PC-3 (cell line): ENCODE measurements at regions not wholly inside any gene's neighbourhood (a gene's known extent, or its start where the extent isn't known, plus 50 kb on each side); places are given as distances from the start of the nearest gene placed in this dataset.

Experiments
- ATAC-seq: fragments of 200-7000 bp; cut with Tn5 transposase; 2 replicates; pipeline ENCODE4 v1.9.1; 2020; ENCODE audit warnings: mild to moderate bottlenecking, moderate library complexity
- BruUV-seq: library from RNA; stranded (reverse); fragments of 400-500 nt; replicated peaks from 2 replicates; lab custom pipeline; 2021; lab: Mats Ljungman, UMichigan
- CTCF ChIA-PET: fragments of 300-600 bp; sonication (Branson Sonifier 250); formaldehyde crosslinking; loops from one replicate; lab custom pipeline; 2022; ENCODE audit warnings: antibody characterized with exemption; lab: Charles Lee
- POLR2A ChIA-PET: fragments of 300-600 bp; sonication (Branson Sonifier 250); formaldehyde crosslinking; loops from one replicate; lab custom pipeline; 2022; ENCODE audit warnings: antibody characterized with exemption; ENCODE audit not compliant: unreplicated experiment; lab: Charles Lee
- DNase-seq: peaks from one replicate; pipeline ENCODE4 v3.0.0-alpha.2; 2015
- H2AFZ ChIP-seq: fragments of 300-600 bp; sonication (generic); 2 replicates; pipeline ENCODE4 v1.6.0; 2016; ENCODE audit warnings: antibody characterized with exemption, low read length
- H3F3A ChIP-seq: fragments of 300-600 bp; sonication (generic); one replicate; pipeline ENCODE4 v1.6.0; 2017; ENCODE audit warnings: antibody characterized with exemption, low read length, control low read depth, mild to moderate bottlenecking; ENCODE audit not compliant: unreplicated experiment
- H3K27ac ChIP-seq: fragments of 300-600 bp; sonication (generic); 2 replicates; pipeline ENCODE4 v1.5.1; 2016; ENCODE audit warnings: mild to moderate bottlenecking, low read length
- H3K27me3 ChIP-seq: fragments of 300-600 bp; sonication (generic); 2 replicates; pipeline ENCODE4 v1.6.1; 2016; ENCODE audit warnings: low read length, mixed read lengths
- H3K36me3 ChIP-seq: fragments of 300-600 bp; sonication (generic); 2 replicates; pipeline ENCODE4 v1.6.1; 2016; ENCODE audit warnings: low read depth, mixed run types, low read length, mixed read lengths
- H3K4me1 ChIP-seq: fragments of 300-600 bp; sonication (generic); 2 replicates; pipeline ENCODE4 v1.5.1; 2016; ENCODE audit warnings: low read length; ENCODE audit not compliant: insufficient read depth
- H3K4me2 ChIP-seq: fragments of 300-600 bp; sonication (generic); 2 replicates; pipeline ENCODE4 v1.6.0; 2016; ENCODE audit warnings: low read length
- H3K4me3 ChIP-seq: fragments of 300-600 bp; sonication (generic); 2 replicates; pipeline ENCODE4 v1.5.1; 2016; ENCODE audit warnings: mild to moderate bottlenecking, low read length, mixed read lengths
- H3K79me2 ChIP-seq: fragments of 300-600 bp; sonication (generic); 2 replicates; pipeline ENCODE4 v1.6.1; 2017; ENCODE audit warnings: low read length, mixed read lengths
- H3K9ac ChIP-seq: fragments of 300-600 bp; sonication (generic); 2 replicates; pipeline ENCODE4 v1.6.0; 2016; ENCODE audit warnings: mild to moderate bottlenecking, low read length
- H3K9me2 ChIP-seq: fragments of 300-600 bp; sonication (generic); replicated peaks from 2 replicates; pipeline ENCODE4 v1.6.1; 2016; ENCODE audit warnings: mixed run types, low read length, mixed read lengths
- H3K9me3 ChIP-seq: fragments of 300-600 bp; sonication (generic); 2 replicates; pipeline ENCODE4 v1.6.1; 2016; ENCODE audit warnings: low read length, mixed read lengths
- H4K20me1 ChIP-seq: fragments of 300-600 bp; sonication (generic); 2 replicates; pipeline ENCODE4 v1.6.1; 2016; ENCODE audit warnings: low read length, mixed read lengths
- EZH2 ChIP-seq: fragments of 300-600 bp; sonication (generic); IDR thresholded peaks from one replicate; pipeline ENCODE4 v1.6.1; 2017; ENCODE audit warnings: antibody characterized with exemption, mild to moderate bottlenecking, low read length; ENCODE audit not compliant: unreplicated experiment
- EZH2phosphoT487 ChIP-seq: fragments of 300-600 bp; sonication (generic); IDR thresholded peaks from 2 replicates; pipeline ENCODE4 v1.6.1; 2018; ENCODE audit warnings: mild to moderate bottlenecking, antibody characterized with exemption, low read length, borderline replicate concordance
- intact Hi-C: fragments of 100-400 bp; cut with micrococcal nuclease; formaldehyde crosslinking; loops from 2 replicates; pipeline ENCODE4 v1.9.0; 2023
- TF ChIP-seq, protein P1 (sequence below): fragments of 300-600 bp; sonication (generic); conservative IDR thresholded peaks from 2 replicates; pipeline ENCODE4 v1.5.1; 2017; ENCODE audit warnings: antibody characterized with exemption, low read depth, mild to moderate bottlenecking, low read length

DNA sequence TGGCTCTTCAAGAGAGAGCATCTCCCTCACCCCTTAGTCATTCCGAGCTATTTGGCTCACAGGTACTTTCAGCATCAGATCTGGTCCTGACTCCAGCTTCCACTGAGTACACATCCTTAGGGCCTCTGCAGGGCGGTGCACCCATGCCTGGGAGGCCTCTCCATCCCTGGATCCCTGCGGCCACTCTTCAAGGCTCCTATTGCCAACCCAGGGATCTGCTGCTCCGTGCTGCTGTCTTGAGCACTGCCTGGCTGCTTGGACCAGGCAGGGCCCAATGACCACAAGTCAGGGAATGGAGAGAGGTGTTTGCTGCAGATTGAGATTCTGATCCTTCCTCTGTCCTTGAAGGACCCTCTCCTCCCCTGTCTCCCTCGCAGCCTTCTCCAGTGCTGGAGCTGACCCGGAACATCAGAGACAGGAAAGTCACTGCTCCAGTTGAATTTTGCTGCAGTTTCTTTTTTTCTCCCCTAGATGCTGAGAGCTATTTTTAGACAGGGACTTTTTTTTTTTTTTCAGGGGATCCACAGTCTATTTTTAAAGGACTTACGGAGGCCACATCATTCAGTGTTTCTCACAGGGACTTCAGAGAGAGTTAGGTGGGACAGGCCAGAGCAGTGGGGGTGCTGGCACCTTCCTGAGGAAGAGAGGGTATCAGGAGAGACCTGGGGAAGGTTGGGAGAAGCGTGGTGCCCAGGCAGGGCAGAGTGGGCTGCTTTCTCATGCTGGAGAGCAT lies 50.1 kb upstream of the KCNA1 start:
- H3F3A ChIP-seq, result no peaks in the 10 kb centered on the region
- H3K36me3 ChIP-seq, result no peaks in the 10 kb centered on the region
- H3K27ac ChIP-seq, result no peak overlapping the region
- POLR2A ChIA-PET, result no interaction called here
- BruUV-seq, result no TSS peak
- no peaks in the 10 kb centered on the region for H4K20me1 ChIP-seq
- H3K9ac ChIP-seq, result no peak overlapping the region
- no peak overlapping the region for H2AFZ ChIP-seq
- peaks cover 35% of the 10 kb centered on the region for H3K27me3 ChIP-seq
- intact Hi-C loops, result no loop called here
- no peaks in the 10 kb centered on the region for H3K9me2 ChIP-seq
- DNase-seq (no peak), ATAC-seq (no peak)
- no peak for TF ChIP-seq EZH2phosphoT487
- TF ChIP-seq, protein P1, sequence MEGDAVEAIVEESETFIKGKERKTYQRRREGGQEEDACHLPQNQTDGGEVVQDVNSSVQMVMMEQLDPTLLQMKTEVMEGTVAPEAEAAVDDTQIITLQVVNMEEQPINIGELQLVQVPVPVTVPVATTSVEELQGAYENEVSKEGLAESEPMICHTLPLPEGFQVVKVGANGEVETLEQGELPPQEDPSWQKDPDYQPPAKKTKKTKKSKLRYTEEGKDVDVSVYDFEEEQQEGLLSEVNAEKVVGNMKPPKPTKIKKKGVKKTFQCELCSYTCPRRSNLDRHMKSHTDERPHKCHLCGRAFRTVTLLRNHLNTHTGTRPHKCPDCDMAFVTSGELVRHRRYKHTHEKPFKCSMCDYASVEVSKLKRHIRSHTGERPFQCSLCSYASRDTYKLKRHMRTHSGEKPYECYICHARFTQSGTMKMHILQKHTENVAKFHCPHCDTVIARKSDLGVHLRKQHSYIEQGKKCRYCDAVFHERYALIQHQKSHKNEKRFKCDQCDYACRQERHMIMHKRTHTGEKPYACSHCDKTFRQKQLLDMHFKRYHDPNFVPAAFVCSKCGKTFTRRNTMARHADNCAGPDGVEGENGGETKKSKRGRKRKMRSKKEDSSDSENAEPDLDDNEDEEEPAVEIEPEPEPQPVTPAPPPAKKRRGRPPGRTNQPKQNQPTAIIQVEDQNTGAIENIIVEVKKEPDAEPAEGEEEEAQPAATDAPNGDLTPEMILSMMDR, result no peak
- TF ChIP-seq EZH2, result no peak
- no peaks in the 10 kb centered on the region for H3K79me2 ChIP-seq
- CTCF ChIA-PET, result no interaction called here
- no peak overlapping the region for H3K4me3 ChIP-seq
- H3K4me2 ChIP-seq, result no peak overlapping the region
- no peaks in the 10 kb centered on the region for H3K4me1 ChIP-seq
- no peaks in the 10 kb centered on the region for H3K9me3 ChIP-seq
